IgD-negative memory B cell (primary cell): ENCODE measurements at regions not wholly inside any gene's neighbourhood (a gene's known extent, or its start where the extent isn't known, plus 50 kb on each side); places are given as distances from the start of the nearest gene placed in this dataset.
"Not testable (repeated sequence)": the region's sequence is repeated elsewhere in the genome, so short reads cannot be mapped to it uniquely, and the experiment has no call there.

Source experiments
- H3K27ac Mint-ChIP-seq, 3 donors: one replicate each; pipeline ENCODE4 v1.8.0; 2020 to 2022; ENCODE audit warnings: mild to moderate bottlenecking in 3 of 3, mixed read lengths in 3 of 3, moderate library complexity in 1 of 3
- H3K27me3 Mint-ChIP-seq: one replicate; pipeline ENCODE4 v1.8.0; 2021; ENCODE audit warnings: mixed read lengths
- H3K36me3 Mint-ChIP-seq: one replicate; pipeline ENCODE4 v1.8.0; 2020; ENCODE audit warnings: mild to moderate bottlenecking, mixed read lengths
- H3K4me1 Mint-ChIP-seq, 3 donors: one replicate each; pipeline ENCODE4 v1.8.0; 2020 to 2022; ENCODE audit warnings: mixed read lengths in 3 of 3, mild to moderate bottlenecking in 1 of 3
- H3K4me3 Mint-ChIP-seq, 4 donors: one replicate each; pipeline ENCODE4 v1.8.0; 2020 to 2022; ENCODE audit warnings: mild to moderate bottlenecking in 4 of 4, mixed read lengths in 4 of 4, moderate library complexity in 3 of 4
- H3K9me3 Mint-ChIP-seq, 3 donors: one replicate each; pipeline ENCODE4 v1.8.0; 2020 to 2021; ENCODE audit warnings: mixed read lengths in 3 of 3, mild to moderate bottlenecking in 1 of 3

DNA sequence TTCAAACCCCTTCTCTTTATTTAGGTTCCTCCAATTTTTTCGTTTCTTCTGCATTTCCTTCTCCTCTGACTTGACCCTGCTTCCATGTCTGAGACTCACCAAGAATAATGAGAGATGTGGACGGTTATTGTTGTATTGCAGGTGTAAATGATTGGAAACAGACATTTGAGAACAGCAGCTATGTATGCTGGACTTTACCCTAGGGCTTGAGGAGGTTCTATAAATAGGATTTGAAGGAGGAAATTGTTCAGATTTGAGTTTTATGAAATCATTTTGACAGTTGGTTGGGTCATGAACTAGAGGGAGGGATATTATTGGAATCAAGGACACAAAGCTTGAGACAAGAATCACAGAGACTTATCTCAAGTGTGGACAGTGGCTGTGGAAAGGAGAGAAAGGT is 614.6 kb upstream of the CPEB2 start:
- Mint-ChIP-seq H3K27ac (no peak overlapping the region), H3K36me3 (peaks cover 3% of the 10 kb centered on the region), H3K27me3 (peaks cover 2% of the 10 kb centered on the region), H3K4me3 (no peak overlapping the region), H3K9me3 (no peaks in the 10 kb centered on the region), H3K4me1 (peaks cover 0 to 6% (median 5%) of the 10 kb centered on the region in 3 donors)

DNA sequence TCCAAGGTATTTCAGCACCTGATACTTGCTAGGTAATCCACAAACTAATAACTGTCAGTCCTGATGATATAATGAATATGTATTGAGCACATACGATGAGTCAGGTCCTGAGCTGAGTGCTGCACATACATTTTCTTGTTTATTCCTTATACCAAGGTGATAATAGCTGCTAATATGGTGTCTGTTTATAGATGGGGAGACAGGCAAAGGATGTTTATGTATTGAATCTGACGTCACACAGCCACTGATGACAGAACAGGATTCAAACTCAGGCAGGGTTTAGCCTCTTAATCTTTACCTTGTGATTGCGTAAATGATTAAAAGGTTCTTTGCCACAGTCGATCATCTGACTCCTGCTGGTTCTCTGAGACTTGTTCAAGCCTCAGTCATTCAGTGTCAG is 609.9 kb upstream of the CPEB2 start:
- H3K4me1 Mint-ChIP-seq: peaks cover 0 to 1% (median 0%) of the 10 kb centered on the region in 3 donors
- peaks cover 2% of the 10 kb centered on the region for H3K27me3 Mint-ChIP-seq
- no peak overlapping the region for H3K27ac Mint-ChIP-seq
- H3K4me3 Mint-ChIP-seq: no peak overlapping the region
- H3K9me3 Mint-ChIP-seq: peaks cover 0 to 2% (median 0%) of the 10 kb centered on the region in 3 donors
- peaks cover 3% of the 10 kb centered on the region for H3K36me3 Mint-ChIP-seq

DNA sequence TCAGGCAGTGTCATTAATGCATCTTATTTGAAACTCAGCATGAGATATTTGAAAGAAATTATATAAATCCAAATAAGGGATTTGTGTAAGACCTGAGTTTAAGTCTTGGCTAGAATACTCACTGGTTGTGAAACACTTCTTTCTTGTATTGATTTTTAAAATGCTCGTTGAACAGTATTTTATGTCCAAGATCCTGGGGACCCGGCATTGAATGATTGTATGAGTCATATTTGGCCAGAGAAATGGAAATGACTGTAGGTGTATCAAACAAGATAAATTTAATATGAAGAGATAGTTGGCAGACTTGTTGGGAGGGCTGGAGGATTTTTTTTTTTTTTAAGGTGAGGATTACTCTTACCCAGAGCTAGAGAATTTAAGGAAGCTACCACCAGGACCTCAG is 606.1 kb upstream of the CPEB2 start:
- no peaks in the 10 kb centered on the region for H3K27me3 Mint-ChIP-seq
- H3K4me3 Mint-ChIP-seq: no peak overlapping the region
- no peaks in the 10 kb centered on the region for H3K36me3 Mint-ChIP-seq
- H3K27ac Mint-ChIP-seq: no peak overlapping the region
- peaks cover 0 to 7% (median 3%) of the 10 kb centered on the region in 3 donors for H3K9me3 Mint-ChIP-seq
- H3K4me1 Mint-ChIP-seq: peaks cover 0 to 2% (median 1%) of the 10 kb centered on the region in 3 donors

DNA sequence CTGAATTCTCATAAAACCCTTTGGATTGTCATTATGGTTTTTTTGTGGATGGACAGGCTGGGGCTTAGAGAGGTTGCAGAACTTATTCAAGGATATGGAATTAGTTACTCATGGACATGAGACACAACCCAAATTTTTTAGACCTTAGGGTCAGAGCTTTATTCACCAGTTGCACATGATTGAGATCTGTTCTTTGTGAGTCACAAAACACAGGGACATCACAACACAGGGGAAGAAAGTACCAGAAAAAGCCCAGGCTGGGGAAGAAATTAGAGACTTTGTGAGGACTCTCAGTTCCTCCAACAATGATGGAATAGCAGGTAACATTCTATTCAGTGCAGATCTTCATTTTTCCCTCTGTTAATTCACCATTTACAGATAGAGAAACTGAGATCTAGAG is 602.4 kb upstream of the CPEB2 start:
- Mint-ChIP-seq H3K27me3 (no peaks in the 10 kb centered on the region), H3K9me3 (peaks cover 9 to 17% (median 15%) of the 10 kb centered on the region in 3 donors), H3K36me3 (no peaks in the 10 kb centered on the region), H3K4me1 (peaks cover 0 to 2% (median 1%) of the 10 kb centered on the region in 3 donors), H3K4me3 (no peak overlapping the region), H3K27ac (no peak overlapping the region)

DNA sequence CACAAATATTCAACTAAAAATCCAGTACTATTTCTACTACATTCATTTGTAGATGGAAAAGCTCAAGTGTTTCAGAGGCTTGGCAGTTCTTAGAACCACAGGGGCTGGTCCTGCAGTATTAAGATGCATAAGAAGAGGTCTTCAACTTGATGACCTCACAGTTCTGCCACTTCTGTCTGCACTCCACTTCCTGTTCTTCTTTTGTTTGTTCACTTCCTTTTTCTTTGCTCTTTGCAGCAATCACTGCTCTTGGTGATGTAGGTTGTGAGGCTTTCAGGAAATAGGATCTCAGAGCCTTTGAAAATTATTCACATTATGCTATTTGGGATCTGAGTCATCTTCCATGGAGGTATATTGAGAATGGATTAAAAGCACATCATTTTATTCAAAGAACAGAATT is 602.0 kb upstream of the CPEB2 start:
- Mint-ChIP-seq H3K9me3 (peaks cover 9 to 17% (median 15%) of the 10 kb centered on the region in 3 donors), H3K4me3 (no peak overlapping the region), H3K27ac (no peak overlapping the region), H3K27me3 (no peaks in the 10 kb centered on the region), H3K4me1 (peaks cover 0 to 2% (median 1%) of the 10 kb centered on the region in 3 donors), H3K36me3 (no peaks in the 10 kb centered on the region)

DNA sequence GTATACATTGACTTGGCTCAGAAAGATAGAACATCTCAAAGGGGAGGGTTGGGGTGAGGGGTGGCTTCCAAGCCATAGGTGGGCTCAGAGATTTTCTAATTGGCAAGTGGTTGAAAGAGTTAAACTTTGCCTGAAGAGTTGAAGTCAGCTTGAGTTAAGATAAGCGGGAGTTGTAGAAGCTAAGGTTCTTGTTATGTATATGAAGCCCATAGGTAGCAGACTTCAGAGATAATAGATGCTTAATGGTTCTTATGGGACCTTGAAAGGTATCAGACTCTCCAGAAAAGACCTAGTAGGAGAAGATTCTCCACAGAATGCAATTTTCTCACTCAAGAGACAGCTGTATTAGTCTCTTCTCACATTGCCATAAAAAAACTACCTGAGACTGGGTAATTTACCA is 599.1 kb upstream of the CPEB2 start:
- Mint-ChIP-seq H3K36me3 (no peaks in the 10 kb centered on the region), H3K27me3 (peaks cover 2% of the 10 kb centered on the region), H3K4me1 (peaks cover 0 to 2% (median 1%) of the 10 kb centered on the region in 3 donors), H3K27ac (no peak overlapping the region), H3K4me3 (no peak overlapping the region), H3K9me3 (peaks cover 9 to 17% (median 13%) of the 10 kb centered on the region in 3 donors)

DNA sequence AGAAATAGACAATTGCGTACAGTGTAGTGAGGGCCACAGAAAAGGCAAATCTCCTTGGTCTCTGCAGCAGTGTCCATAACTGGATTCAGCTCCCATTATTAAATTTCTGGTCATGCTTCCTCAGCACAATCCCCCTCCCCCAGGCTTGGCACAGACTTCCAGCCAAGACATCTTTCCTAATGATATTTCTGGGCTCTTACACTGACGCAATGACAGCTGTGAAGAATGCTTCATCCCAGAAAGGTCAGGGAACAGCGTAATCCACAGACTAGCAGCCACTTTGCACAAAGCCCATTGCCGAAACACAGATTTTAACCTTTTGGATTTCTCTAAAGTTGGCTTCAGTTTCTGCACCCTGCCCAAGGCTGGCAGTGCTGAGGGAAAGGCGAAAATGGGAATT is 597.6 kb upstream of the CPEB2 start:
- Mint-ChIP-seq H3K4me1 (peaks cover 0 to 2% (median 1%) of the 10 kb centered on the region in 3 donors), H3K27me3 (peaks cover 2% of the 10 kb centered on the region), H3K36me3 (no peaks in the 10 kb centered on the region), H3K27ac (no peak overlapping the region), H3K9me3 (peaks cover 9 to 14% (median 10%) of the 10 kb centered on the region in 3 donors), H3K4me3 (no peak overlapping the region)

DNA sequence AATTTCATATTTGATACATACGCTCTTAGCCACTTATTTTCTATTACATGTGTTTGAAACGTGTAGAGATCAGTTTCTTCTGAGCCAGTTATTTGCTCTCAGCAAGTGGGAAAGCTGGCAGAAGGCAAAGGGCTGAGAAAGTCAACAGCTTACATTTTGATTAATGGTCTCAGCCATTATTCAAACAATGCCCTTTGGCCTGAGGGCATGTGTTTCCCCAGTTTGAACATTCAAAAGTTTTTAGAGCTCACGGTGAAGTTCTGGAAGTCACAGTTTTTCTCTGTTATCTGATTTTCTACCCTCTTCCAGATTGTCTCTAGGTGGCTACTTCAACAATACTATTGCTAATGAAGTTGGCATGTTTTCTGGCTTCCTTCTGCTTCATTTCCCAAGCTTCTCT is 591.8 kb upstream of the CPEB2 start:
- no peaks in the 10 kb centered on the region for H3K36me3 Mint-ChIP-seq
- peaks cover 3% of the 10 kb centered on the region for H3K27me3 Mint-ChIP-seq
- no peaks in the 10 kb centered on the region for H3K9me3 Mint-ChIP-seq

DNA sequence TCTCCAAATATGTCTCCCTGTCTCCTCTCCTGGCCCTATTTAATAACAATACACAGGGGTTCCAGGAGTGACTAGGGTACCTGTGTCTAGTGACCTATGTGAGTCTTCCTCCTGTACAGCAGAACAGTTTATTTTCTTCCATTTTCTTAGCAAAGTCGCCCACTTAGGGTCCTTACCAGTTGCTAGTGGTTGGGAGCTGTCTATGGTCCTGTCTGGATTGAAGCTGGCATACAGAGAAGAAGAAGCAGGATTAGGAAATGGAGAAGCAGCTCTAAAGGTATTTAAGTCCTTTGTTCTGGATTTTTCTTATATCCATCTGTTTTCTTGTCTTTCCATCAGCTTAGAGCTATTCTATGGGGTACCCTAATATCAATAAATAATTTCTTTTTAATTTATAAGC is 587.1 kb upstream of the CPEB2 start:
- Mint-ChIP-seq H3K27me3 (peaks cover under 1% of the 10 kb centered on the region), H3K4me1 (peaks cover 0 to 3% (median 1%) of the 10 kb centered on the region in 3 donors), H3K36me3 (no peaks in the 10 kb centered on the region), H3K9me3 (peaks cover 0 to 2% (median 0%) of the 10 kb centered on the region in 3 donors), H3K4me3 (no peak overlapping the region), H3K27ac (no peak overlapping the region)

More for the DNA sequence above, 591.8 kb upstream of the CPEB2 start:
- H3K4me3 Mint-ChIP-seq: no peak overlapping the region
- H3K27ac Mint-ChIP-seq: no peak overlapping the region
- H3K4me1 Mint-ChIP-seq: peaks cover 0 to 1% (median 0%) of the 10 kb centered on the region in 3 donors

DNA sequence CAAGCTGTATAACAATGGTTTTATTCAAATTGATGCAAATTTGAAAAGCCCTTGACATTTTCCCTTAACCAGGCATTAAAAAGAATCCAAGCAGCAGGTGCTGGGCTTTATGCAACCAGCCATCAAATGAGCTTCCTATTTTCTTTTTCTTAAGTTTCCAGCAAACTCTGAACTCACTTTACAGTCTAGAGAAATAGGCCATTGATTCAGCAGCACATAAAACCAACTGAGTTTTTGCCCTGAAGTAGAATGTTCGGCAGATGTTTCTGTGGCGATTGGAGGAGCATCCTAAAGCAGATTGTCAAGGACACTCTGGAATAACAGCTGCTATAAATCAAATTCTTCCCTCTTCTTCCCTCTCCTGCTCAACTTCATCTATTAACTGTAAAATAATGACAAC is 582.8 kb upstream of the CPEB2 start:
- no peaks in the 10 kb centered on the region for H3K27me3 Mint-ChIP-seq
- peaks cover 2 to 5% (median 4%) of the 10 kb centered on the region in 3 donors for H3K9me3 Mint-ChIP-seq
- H3K4me3 Mint-ChIP-seq: no peak overlapping the region
- H3K4me1 Mint-ChIP-seq: peaks cover 0 to 3% (median 0%) of the 10 kb centered on the region in 3 donors
- H3K27ac Mint-ChIP-seq: no peak overlapping the region
- H3K36me3 Mint-ChIP-seq: no peaks in the 10 kb centered on the region

DNA sequence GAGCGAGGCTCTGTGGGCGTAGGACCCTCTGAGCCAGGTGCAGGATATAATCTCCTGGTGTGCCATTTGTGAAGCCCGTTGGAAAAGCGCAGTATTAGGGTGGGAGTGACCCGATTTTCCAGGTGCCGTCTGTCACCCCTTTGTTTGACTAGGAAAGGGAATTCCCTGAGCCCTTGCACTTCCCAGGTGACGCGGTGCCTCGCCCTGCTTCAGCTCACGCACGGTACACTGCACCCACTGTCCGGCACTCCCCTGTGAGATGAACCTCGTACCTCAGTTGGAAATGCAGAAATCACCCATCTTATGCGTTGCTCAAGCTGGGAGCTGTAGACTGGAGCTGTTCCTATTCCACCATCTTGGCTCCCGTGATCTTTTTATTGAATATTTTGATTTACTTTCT is 576.0 kb upstream of the CPEB2 start:
- H3K27ac Mint-ChIP-seq, H3K36me3 Mint-ChIP-seq, H3K9me3 Mint-ChIP-seq: not testable (repeated sequence)

DNA sequence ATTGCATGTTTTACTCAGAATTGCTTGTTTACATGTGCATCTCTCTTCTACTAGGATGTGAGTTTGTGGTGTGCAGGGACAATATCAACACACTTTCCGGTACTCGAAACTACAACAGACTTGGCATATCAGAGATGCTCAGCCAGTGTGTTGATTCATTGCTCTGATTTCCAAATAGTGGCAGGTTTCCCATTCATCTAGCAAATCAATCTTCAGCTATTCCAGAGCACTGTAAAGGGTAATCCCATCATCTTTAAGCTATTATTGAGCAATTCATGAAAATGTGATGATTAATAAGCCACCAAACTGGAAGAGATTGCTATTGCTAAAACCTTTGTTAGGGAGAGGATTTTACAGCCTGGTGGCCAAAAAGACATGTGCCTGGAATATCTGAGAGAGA is 574.2 kb upstream of the CPEB2 start:
- peaks cover 4 to 7% (median 4%) of the 10 kb centered on the region in 3 donors for H3K9me3 Mint-ChIP-seq
- H3K27ac Mint-ChIP-seq: no peak overlapping the region

More for the DNA sequence above, 576.0 kb upstream of the CPEB2 start:
- not testable (repeated sequence) for H3K4me3 Mint-ChIP-seq, H3K27me3 Mint-ChIP-seq
- H3K4me1 Mint-ChIP-seq: peaks cover 14 to 18% (median 17%) of the 10 kb centered on the region in 3 donors

DNA sequence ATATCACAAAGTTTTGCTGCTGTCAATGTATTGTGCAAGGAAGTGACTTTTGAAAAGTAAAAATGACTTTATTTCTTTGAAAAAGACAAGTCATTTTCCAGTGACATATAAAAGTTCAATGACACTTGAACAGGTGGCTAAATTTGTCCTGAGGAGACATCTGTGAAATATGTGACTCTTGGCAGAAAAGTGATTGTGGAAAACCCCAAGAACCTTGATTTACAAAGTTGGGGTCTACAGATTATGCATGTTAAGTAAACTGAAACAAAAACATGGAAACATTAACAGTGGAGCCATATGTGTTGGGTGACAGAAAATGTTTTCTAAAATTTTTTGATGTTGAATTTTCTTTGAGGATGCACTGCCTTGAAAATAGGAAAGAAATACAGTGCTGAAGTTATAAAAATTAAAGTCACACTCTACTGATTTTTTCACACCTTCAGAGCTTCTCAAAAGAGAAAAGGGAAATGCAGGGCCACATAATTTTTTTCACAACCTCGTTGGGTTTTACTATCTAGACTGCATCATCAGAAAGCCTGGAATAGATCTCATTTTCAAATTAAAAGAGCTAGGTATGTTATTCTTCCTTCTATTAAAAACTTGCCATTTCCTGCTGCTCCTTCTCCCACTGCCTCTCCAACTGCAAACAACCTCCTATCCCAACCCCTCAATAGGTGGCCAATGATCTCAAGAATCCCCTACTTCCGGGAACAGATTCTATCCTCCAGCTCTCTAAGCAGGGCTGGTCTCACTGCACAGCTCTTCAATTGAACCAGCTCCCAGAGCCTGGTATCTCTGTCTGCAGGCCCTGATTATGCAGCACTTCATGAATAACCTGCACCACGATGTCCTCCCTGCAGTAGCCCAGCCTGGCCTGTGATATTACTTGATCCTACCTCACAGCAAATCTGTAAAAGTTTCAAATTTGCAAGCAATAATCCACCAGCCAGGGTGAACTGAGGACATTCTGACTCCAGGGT is 570.8 kb upstream of the CPEB2 start:
- peaks cover 17 to 24% (median 24%) of the 10 kb centered on the region in 3 donors for H3K4me1 Mint-ChIP-seq
- H3K9me3 Mint-ChIP-seq: peaks cover 0 to 2% (median 0%) of the 10 kb centered on the region in 3 donors
- peak overlapping the region in 1 of 4 donors; percentile 35 for H3K4me3 Mint-ChIP-seq
- no peak overlapping the region for H3K27ac Mint-ChIP-seq
- no peaks in the 10 kb centered on the region for H3K27me3 Mint-ChIP-seq
- no peaks in the 10 kb centered on the region for H3K36me3 Mint-ChIP-seq

More for the DNA sequence above, 574.2 kb upstream of the CPEB2 start:
- Mint-ChIP-seq H3K27me3 (no peaks in the 10 kb centered on the region), H3K4me3 (no peak overlapping the region), H3K4me1 (peaks cover 17 to 24% (median 24%) of the 10 kb centered on the region in 3 donors), H3K36me3 (no peaks in the 10 kb centered on the region)

DNA sequence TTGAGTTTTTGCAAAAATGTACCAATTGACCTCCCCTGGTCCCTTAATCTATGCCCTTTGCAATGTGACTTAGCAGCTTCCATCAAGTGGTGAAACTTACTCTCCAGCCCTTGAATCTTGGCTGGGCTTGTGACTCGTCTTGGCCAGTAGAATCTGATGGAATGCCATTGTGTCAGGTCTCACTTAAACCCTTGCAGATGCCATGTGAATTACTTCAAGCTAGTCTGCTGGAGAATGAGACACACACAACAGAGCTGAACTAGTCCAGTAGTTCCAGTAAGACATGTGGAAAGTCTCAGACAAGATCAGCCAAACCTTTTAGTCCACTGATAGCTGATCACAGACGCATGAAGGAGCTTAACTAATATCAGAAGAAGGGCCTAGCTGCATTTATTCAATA is 567.8 kb upstream of the CPEB2 start:
- H3K27me3 Mint-ChIP-seq: no peaks in the 10 kb centered on the region
- no peaks in the 10 kb centered on the region for H3K9me3 Mint-ChIP-seq
- peaks cover 9 to 18% (median 16%) of the 10 kb centered on the region in 3 donors for H3K4me1 Mint-ChIP-seq
- no peak overlapping the region for H3K27ac Mint-ChIP-seq
- no peaks in the 10 kb centered on the region for H3K36me3 Mint-ChIP-seq
- no peak overlapping the region for H3K4me3 Mint-ChIP-seq

DNA sequence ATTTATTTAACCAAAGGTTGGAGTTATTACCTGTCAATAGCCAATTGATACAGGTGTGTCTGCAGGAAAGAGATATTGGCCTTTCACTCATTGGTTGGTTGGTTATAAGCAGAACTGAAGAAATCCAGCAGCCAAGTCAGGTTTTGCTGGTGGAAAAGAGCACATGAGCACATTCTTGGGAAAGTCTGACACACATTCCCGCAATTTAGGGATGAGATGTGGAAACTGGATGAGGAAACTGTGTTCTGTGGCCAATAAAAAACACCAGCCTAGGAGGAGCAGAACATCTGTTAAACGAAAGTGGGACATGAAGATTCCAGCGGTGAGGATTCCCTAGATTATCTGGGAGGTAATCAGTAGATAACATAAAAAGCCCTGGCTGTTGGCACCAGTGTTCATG is 567.4 kb upstream of the CPEB2 start:
- H3K4me1 Mint-ChIP-seq: peaks cover 5 to 17% (median 15%) of the 10 kb centered on the region in 3 donors
- H3K4me3 Mint-ChIP-seq: no peak overlapping the region
- no peaks in the 10 kb centered on the region for H3K27me3 Mint-ChIP-seq
- H3K36me3 Mint-ChIP-seq: no peaks in the 10 kb centered on the region
- H3K9me3 Mint-ChIP-seq: no peaks in the 10 kb centered on the region
- H3K27ac Mint-ChIP-seq: no peak overlapping the region
